ENCODE measurements at regions not wholly inside any gene's neighbourhood (a gene's known extent, or its start where the extent isn't known, plus 50 kb on each side); places are given as distances from the start of the nearest gene placed in this dataset.

- ATAC-seq (ENCODE audit: low read depth), result no peak
- H3K9me3 ChIP-seq (ENCODE audit: severe bottlenecking), result no peaks in the 10 kb centered on the region
- no peak overlapping the region for H3K4me3 ChIP-seq (ENCODE audit: severe bottlenecking)
- no peak for DNase-seq (ENCODE audit: low spot score)
- no peaks in the 10 kb centered on the region for H3K27me3 ChIP-seq (ENCODE audit: insufficient read depth, poor library complexity, severe bottlenecking)
- no peaks in the 10 kb centered on the region for H3K4me1 ChIP-seq (ENCODE audit: insufficient read depth, poor library complexity, severe bottlenecking)
- no peak for TF ChIP-seq CTCF (IDR thresholded peaks at IDR 0.05; ENCODE audit: poor library complexity, severe bottlenecking)
- H3K36me3 ChIP-seq (ENCODE audit: low read depth), result no peaks in the 10 kb centered on the region
- no peak overlapping the region for H3K27ac ChIP-seq (ENCODE audit: poor library complexity, severe bottlenecking)
Observed at GRCh38 chr3:67192466-67192865, 194.4 kb downstream of the KBTBD8 start.

- TF ChIP-seq CTCF (IDR thresholded peaks at IDR 0.05; ENCODE audit: poor library complexity, severe bottlenecking), result no peak
- no peaks in the 10 kb centered on the region for H3K27me3 ChIP-seq (ENCODE audit: insufficient read depth, poor library complexity, severe bottlenecking)
- DNase-seq (ENCODE audit: low spot score), result no peak
- H3K4me1 ChIP-seq (ENCODE audit: insufficient read depth, poor library complexity, severe bottlenecking), result no peaks in the 10 kb centered on the region
- no peak overlapping the region for H3K27ac ChIP-seq (ENCODE audit: poor library complexity, severe bottlenecking)
- H3K4me3 ChIP-seq (ENCODE audit: severe bottlenecking), result no peak overlapping the region
- ATAC-seq (ENCODE audit: low read depth), result no peak
- H3K36me3 ChIP-seq (ENCODE audit: low read depth), result no peaks in the 10 kb centered on the region
- H3K9me3 ChIP-seq (ENCODE audit: severe bottlenecking), result no peaks in the 10 kb centered on the region
Observed at GRCh38 chr3:67196677-67197076, 198.6 kb downstream of the KBTBD8 start.

GRCh38 chr3:67198374-67198773 lies 200.3 kb downstream of the KBTBD8 start:
- Histone ChIP-seq H3K4me3 (ENCODE audit: severe bottlenecking) (no peak overlapping the region), H3K27me3 (ENCODE audit: insufficient read depth, poor library complexity, severe bottlenecking) (no peaks in the 10 kb centered on the region), H3K9me3 (ENCODE audit: severe bottlenecking) (no peaks in the 10 kb centered on the region), H3K36me3 (ENCODE audit: low read depth) (no peaks in the 10 kb centered on the region), H3K4me1 (ENCODE audit: insufficient read depth, poor library complexity, severe bottlenecking) (no peaks in the 10 kb centered on the region), H3K27ac (ENCODE audit: poor library complexity, severe bottlenecking) (no peak overlapping the region)
- DNase-seq (ENCODE audit: low spot score) (no peak), ATAC-seq (ENCODE audit: low read depth) (no peak)
- no peak for TF ChIP-seq CTCF (IDR thresholded peaks at IDR 0.05; ENCODE audit: poor library complexity, severe bottlenecking)

- Histone ChIP-seq H3K9me3 (ENCODE audit: severe bottlenecking) (no peaks in the 10 kb centered on the region), H3K36me3 (ENCODE audit: low read depth) (no peaks in the 10 kb centered on the region), H3K27ac (ENCODE audit: poor library complexity, severe bottlenecking) (no peak overlapping the region), H3K4me1 (ENCODE audit: insufficient read depth, poor library complexity, severe bottlenecking) (no peaks in the 10 kb centered on the region), H3K4me3 (ENCODE audit: severe bottlenecking) (no peak overlapping the region), H3K27me3 (ENCODE audit: insufficient read depth, poor library complexity, severe bottlenecking) (no peaks in the 10 kb centered on the region)
- no peak for TF ChIP-seq CTCF (IDR thresholded peaks at IDR 0.05; ENCODE audit: poor library complexity, severe bottlenecking)
- DNase-seq (ENCODE audit: low spot score) (no peak), ATAC-seq (ENCODE audit: low read depth) (no peak)
Observed at GRCh38 chr3:67200618-67201017, 202.5 kb downstream of the KBTBD8 start.

GRCh38 chr3:67201026-67201425 lies 202.9 kb downstream of the KBTBD8 start:
- Histone ChIP-seq H3K9me3 (ENCODE audit: severe bottlenecking) (no peaks in the 10 kb centered on the region), H3K27ac (ENCODE audit: poor library complexity, severe bottlenecking) (no peak overlapping the region), H3K27me3 (ENCODE audit: insufficient read depth, poor library complexity, severe bottlenecking) (no peaks in the 10 kb centered on the region), H3K4me3 (ENCODE audit: severe bottlenecking) (no peak overlapping the region), H3K4me1 (ENCODE audit: insufficient read depth, poor library complexity, severe bottlenecking) (no peaks in the 10 kb centered on the region), H3K36me3 (ENCODE audit: low read depth) (no peaks in the 10 kb centered on the region)
- DNase-seq (ENCODE audit: low spot score) (no peak), ATAC-seq (ENCODE audit: low read depth) (no peak)
- no peak for TF ChIP-seq CTCF (IDR thresholded peaks at IDR 0.05; ENCODE audit: poor library complexity, severe bottlenecking)
